HepG2 (cell line): ENCODE measurements at regions not wholly inside any gene's neighbourhood (a gene's known extent, or its start where the extent isn't known, plus 50 kb on each side); places are given as distances from the start of the nearest gene placed in this dataset.
A peak's percentile ranks its signal among the peaks of the same experiment; 100 is the strongest.

Experiments used
- ATF2 ChIP-seq: sonication (generic); formaldehyde crosslinking; IDR thresholded peaks from 2 replicates; pipeline ENCODE4 v1.4.0; 2020; ENCODE audit warnings: missing genetic modification reagents
- BRCA1 ChIP-seq: sonication (generic); formaldehyde crosslinking; IDR thresholded peaks from 2 replicates; pipeline ENCODE4 v1.4.0; 2020; ENCODE audit warnings: missing genetic modification reagents
- CC2D1A ChIP-seq: sonication (generic); formaldehyde crosslinking; IDR thresholded peaks from 2 replicates; pipeline ENCODE4 v1.8.1; 2023; ENCODE audit warnings: mild to moderate bottlenecking, missing genetic modification reagents
- HNF4G ChIP-seq, 2 experiments: sonication (generic) in 1 of 2; formaldehyde crosslinking in 1 of 2; IDR thresholded peaks; 2 replicates each; pipeline versions ENCODE4 v1.4.0 to v1.6.1; 2011 to 2020; ENCODE audit warnings: borderline replicate concordance in 2 of 2, low read depth in 2 of 2, mild to moderate bottlenecking in 2 of 2, low read length in 1 of 2, missing genetic modification reagents in 1 of 2, moderate library complexity in 1 of 2
- KDM5A ChIP-seq: fragments of 200-600 bp; sonication (generic); IDR thresholded peaks from 2 replicates; pipeline ENCODE4 v1.7.0; 2018; ENCODE audit warnings: antibody characterized with exemption, mild to moderate bottlenecking, low read length, borderline replicate concordance
- KMT2B ChIP-seq: IDR thresholded peaks from 2 replicates; pipeline ENCODE4 v1.6.1; 2016; ENCODE audit warnings: missing genetic modification reagents, missing compliant biosample characterization
- LCORL ChIP-seq, 2 experiments: fragments of 450-650 bp in 1 of 2; sonication (generic) in 1 of 2; formaldehyde crosslinking in 1 of 2; IDR thresholded peaks; 2 replicates each; pipeline versions ENCODE4 v1.5.0 to v1.6.1; 2017 to 2020; ENCODE audit warnings: antibody characterized with exemption in 1 of 2, missing genetic modification reagents in 1 of 2
- MAZ ChIP-seq, 2 experiments: sonication (generic) in 1 of 2; formaldehyde crosslinking in 1 of 2; IDR thresholded peaks; 2 replicates each; pipeline versions ENCODE4 v1.5.0 to v1.6.1; 2012 to 2020; ENCODE audit warnings: low read depth in 2 of 2, mild to moderate bottlenecking in 2 of 2, borderline replicate concordance in 1 of 2, improper control_type of control experiment in 1 of 2, low read length in 1 of 2, missing genetic modification reagents in 1 of 2, moderate library complexity in 1 of 2
- MIER2 ChIP-seq: IDR thresholded peaks from 2 replicates; pipeline ENCODE4 v1.6.1; 2016; ENCODE audit warnings: missing biosample characterization, missing genetic modification reagents
- POGK ChIP-seq: sonication (generic); formaldehyde crosslinking; conservative IDR thresholded peaks from 2 replicates; pipeline ENCODE4 v1.8.0; 2022; ENCODE audit warnings: mild to moderate bottlenecking, moderate library complexity, missing genetic modification reagents
- POLR2G ChIP-seq: fragments of 200-400 bp; formaldehyde crosslinking; IDR thresholded peaks from 2 replicates; pipeline ENCODE4 v1.6.1; 2018; ENCODE audit warnings: mild to moderate bottlenecking, low read depth, low read length, moderate library complexity
- REPIN1 ChIP-seq: sonication (generic); formaldehyde crosslinking; IDR thresholded peaks from 2 replicates; pipeline ENCODE4 v1.8.0; 2022; ENCODE audit warnings: missing genetic modification reagents, low read depth, mild to moderate bottlenecking, borderline replicate concordance
- RFX3 ChIP-seq: IDR thresholded peaks from 2 replicates; pipeline ENCODE4 v1.6.1; 2016; ENCODE audit warnings: missing biosample characterization, missing genetic modification reagents
- SRSF4 ChIP-seq: fragments of 200-400 bp; formaldehyde crosslinking; IDR thresholded peaks from one replicate; pipeline ENCODE4 v1.6.1; 2018; ENCODE audit warnings: mild to moderate bottlenecking, low read depth, low read length, moderate library complexity; ENCODE audit not compliant: poor library complexity, severe bottlenecking
- ZMYM2 ChIP-seq: sonication (generic); formaldehyde crosslinking; IDR thresholded peaks from 2 replicates; pipeline ENCODE4 v1.8.0; 2022; ENCODE audit warnings: mild to moderate bottlenecking, missing genetic modification reagents
- ZNF24 ChIP-seq: fragments of 450-650 bp; IDR thresholded peaks from 2 replicates; pipeline ENCODE4 v1.6.1; 2017; ENCODE audit warnings: antibody characterized with exemption, mild to moderate bottlenecking
- ZNF441 ChIP-seq: sonication (generic); formaldehyde crosslinking; IDR thresholded peaks from 2 replicates; pipeline ENCODE4 v1.7.0; 2021; ENCODE audit warnings: missing genetic modification reagents, borderline replicate concordance
- ZNF484 ChIP-seq: sonication (generic); formaldehyde crosslinking; IDR thresholded peaks from 2 replicates; pipeline ENCODE4 v1.5.1; 2020; ENCODE audit warnings: mild to moderate bottlenecking, low read depth, missing genetic modification reagents, borderline replicate concordance
- ZNF724P ChIP-seq: sonication (generic); formaldehyde crosslinking; IDR thresholded peaks from 2 replicates; pipeline ENCODE4 v1.8.0; 2022; ENCODE audit warnings: missing genetic modification reagents, borderline replicate concordance
- TF ChIP-seq, protein P1 (sequence below): sonication (generic); formaldehyde crosslinking; IDR thresholded peaks from 2 replicates; pipeline ENCODE4 v1.4.0; 2020; ENCODE audit warnings: missing genetic modification reagents, borderline replicate concordance
- TF ChIP-seq, protein P2 (sequence below): sonication (generic); IDR thresholded peaks from 2 replicates; pipeline ENCODE4 v1.6.1; 2016; ENCODE audit warnings: low read depth, borderline replicate concordance
- TF ChIP-seq, protein P3 (sequence below): sonication (generic); formaldehyde crosslinking; IDR thresholded peaks from 2 replicates; pipeline ENCODE4 v1.4.0; 2020; ENCODE audit warnings: low read depth, mild to moderate bottlenecking, missing genetic modification reagents

- TF ChIP-seq ATF2 (CRISPR knock-in tag) (no peak), RFX3 (CRISPR knock-in tag) (no peak), CC2D1A (CRISPR knock-in tag) (no peak), LCORL (IDR thresholded peaks at IDR 0.05) (no peak), LCORL (CRISPR knock-in tag; IDR thresholded peaks at IDR 0.05) (peak; percentile 35; the same call in 1 of the 2 replicates), KMT2B (CRISPR knock-in tag) (no peak), POGK (CRISPR knock-in tag) (no peak), ZNF724P (no peak), ZNF24 (no peak), HNF4G (IDR thresholded peaks at IDR 0.05; ENCODE audit: borderline replicate concordance, low read depth, low read length) (no peak), HNF4G (CRISPR knock-in tag; IDR thresholded peaks at IDR 0.05; ENCODE audit: borderline replicate concordance, low read depth) (no peak), REPIN1 (CRISPR knock-in tag) (no peak), MIER2 (CRISPR knock-in tag) (0 out of 2 replicates have a peak, but pooled peaks have one; percentile 18), POLR2G (no peak), KDM5A (no peak), BRCA1 (CRISPR knock-in tag) (no peak), ZMYM2 (CRISPR knock-in tag) (no peak), ZNF484 (CRISPR knock-in tag) (no peak), ZNF441 (CRISPR knock-in tag) (no peak), MAZ (IDR thresholded peaks at IDR 0.05; ENCODE audit: borderline replicate concordance, low read depth, low read length) (no peak), MAZ (CRISPR knock-in tag; IDR thresholded peaks at IDR 0.05; ENCODE audit: low read depth) (no peak), SRSF4 (no peak)
- TF ChIP-seq, protein P1, sequence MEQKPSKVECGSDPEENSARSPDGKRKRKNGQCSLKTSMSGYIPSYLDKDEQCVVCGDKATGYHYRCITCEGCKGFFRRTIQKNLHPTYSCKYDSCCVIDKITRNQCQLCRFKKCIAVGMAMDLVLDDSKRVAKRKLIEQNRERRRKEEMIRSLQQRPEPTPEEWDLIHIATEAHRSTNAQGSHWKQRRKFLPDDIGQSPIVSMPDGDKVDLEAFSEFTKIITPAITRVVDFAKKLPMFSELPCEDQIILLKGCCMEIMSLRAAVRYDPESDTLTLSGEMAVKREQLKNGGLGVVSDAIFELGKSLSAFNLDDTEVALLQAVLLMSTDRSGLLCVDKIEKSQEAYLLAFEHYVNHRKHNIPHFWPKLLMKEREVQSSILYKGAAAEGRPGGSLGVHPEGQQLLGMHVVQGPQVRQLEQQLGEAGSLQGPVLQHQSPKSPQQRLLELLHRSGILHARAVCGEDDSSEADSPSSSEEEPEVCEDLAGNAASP = no peak
- TF ChIP-seq, protein P2, sequence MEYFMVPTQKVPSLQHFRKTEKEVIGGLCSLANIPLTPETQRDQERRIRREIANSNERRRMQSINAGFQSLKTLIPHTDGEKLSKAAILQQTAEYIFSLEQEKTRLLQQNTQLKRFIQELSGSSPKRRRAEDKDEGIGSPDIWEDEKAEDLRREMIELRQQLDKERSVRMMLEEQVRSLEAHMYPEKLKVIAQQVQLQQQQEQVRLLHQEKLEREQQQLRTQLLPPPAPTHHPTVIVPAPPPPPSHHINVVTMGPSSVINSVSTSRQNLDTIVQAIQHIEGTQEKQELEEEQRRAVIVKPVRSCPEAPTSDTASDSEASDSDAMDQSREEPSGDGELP = no peak
- TF ChIP-seq, protein P3, sequence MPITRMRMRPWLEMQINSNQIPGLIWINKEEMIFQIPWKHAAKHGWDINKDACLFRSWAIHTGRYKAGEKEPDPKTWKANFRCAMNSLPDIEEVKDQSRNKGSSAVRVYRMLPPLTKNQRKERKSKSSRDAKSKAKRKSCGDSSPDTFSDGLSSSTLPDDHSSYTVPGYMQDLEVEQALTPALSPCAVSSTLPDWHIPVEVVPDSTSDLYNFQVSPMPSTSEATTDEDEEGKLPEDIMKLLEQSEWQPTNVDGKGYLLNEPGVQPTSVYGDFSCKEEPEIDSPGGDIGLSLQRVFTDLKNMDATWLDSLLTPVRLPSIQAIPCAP (CRISPR knock-in tag) = no peak
Measured at GRCh38 chr2:234763002-234763873, 188.6 kb upstream of the SH3BP4 start (continued).
